GM18499 (cell line): ENCODE measurements at regions not wholly inside any gene's neighbourhood (a gene's known extent, or its start where the extent isn't known, plus 50 kb on each side); places are given as distances from the start of the nearest gene placed in this dataset.

Experiments
- ATAC-seq: cut with Tn5 transposase; IDR thresholded peaks from one replicate; pipeline ENCODE4 v1.9.1; 2021; ENCODE audit warnings: moderate number of reproducible peaks; ENCODE audit not compliant: insufficient read depth, unreplicated experiment

DNA sequence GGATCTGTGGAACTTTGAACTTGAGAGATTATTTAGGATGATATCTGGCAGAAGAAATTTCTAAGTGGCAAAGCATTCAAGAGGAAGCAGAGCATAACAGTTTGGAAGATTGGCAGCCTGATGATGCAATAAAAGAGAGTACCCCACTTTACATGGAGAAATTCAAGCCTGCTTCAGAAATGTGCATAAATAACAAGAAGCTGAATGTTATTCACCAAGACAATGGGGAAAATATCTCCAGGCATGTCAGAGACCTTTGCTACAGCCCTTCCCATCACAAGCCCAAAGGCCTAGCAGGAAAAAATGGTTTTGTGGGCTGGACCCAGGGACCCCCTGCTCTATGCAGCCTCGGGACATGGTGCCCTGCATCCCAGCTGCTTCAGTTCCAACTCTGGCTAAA lies 420.8 kb downstream of the DTHD1 start:
- no peak for ATAC-seq

DNA sequence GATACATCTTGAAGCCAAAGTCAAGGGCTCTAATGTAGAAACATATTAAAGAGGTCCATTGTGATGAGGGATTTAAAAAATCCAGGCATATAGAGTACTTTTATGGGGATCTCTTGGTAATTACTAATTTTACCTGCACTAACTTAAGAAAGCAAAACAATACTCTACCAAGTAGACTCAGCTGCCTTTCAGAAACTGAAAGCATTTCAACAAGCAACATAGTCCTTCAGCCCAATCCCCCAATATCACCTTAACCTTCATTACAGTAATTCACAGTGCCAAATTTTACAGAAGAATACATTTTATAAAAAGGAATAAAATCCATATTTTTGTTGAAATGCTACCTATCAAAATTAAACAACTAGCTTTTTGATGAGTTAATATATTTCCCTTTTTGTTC lies 422.9 kb downstream of the DTHD1 start:
- no peak for ATAC-seq

DNA sequence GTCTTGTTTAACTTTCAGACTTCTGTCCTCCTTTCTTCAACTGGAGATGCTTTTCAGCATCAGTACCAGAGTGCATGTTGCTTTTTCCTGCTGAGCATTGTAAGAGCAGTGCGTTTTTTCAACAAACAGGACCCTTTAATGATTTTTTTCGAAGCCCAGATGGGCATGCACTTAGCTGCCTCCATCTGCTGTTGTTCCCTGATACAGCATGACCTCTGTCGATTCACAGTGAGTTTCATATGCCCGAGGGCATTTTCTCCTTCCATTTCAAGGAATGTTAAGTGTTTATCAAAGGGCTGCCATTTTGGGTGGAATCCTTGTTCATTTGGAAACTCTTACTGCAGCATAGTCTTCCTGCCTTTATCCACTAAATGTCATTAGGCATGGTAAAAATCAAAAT lies 428.6 kb downstream of the DTHD1 start:
- no peak for ATAC-seq

DNA sequence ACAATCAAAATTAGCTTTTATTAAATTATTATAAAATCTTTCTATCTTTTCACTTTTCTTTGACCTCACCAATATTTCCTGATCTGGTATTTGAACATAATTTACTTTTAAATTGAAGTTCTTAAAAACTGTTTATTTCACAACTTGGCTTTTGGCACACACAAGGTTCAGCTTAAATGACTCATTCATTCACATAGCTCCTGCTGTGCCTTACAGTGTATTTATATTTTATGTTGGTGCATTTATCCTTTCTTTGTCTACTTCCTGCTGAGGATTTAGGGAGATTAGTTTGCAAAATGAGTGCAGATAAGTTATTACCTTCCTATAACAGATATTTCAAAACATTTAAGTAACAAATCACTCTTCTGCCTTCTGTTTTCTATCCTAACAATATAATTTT lies 430.6 kb downstream of the DTHD1 start:
- no peak for ATAC-seq

DNA sequence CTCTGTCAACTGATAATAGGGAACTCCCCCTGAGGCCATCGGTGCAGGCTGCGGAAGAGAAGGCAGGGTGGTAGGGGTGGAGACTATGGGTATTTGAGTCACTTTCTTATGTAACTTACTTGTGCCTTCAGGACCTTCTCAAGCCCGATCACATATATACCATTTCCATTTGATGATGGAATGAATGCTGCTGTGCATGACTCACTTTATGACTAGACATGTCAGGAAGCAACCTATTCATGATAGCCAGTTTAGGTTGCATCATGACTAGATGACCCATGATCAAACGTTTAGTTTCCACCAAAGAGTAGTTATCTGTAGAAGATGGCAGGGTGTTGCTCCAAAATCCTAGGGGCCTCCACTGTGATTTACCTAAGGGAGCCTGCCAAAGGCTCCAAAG lies 435.5 kb downstream of the DTHD1 start:
- ATAC-seq: no peak

DNA sequence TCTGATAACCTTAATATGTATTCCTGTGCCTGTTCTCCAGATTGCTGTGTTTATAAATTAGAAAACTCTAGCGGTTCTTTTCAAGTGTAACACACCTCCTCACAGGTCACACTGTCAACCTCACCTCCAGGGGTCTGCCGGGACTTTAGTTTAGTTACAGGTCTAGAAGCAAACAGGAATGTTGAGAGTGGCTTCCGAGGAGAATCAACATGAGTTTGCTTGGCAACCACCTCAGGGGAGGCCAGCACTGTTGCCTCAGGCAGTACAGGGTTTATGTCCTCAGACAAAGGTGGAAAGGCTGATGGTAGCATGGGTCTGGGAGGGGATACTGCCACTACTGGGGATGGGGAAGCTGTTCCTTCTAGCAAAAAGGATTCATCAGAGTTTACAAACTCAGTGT lies 438.0 kb downstream of the DTHD1 start:
- no peak for ATAC-seq

DNA sequence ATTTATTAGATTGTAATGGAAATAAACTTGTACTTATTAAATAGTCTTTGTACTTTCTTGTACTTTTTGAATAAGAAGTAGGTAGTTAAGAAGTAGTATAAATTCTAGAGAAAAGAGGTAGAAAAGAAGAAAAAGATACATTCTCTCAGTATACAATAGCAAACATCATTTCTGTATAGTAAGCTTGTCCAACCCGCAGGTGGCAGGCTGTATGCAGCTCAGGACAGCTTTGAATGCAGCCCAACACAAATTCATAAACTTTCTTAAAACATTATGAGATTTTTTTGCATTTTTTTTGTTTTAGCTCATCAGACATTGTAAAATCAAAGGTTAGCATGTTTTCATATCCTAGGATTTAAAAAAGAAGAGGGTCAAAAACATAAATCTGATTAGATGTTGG lies 441.6 kb downstream of the DTHD1 start:
- ATAC-seq: no peak

DNA sequence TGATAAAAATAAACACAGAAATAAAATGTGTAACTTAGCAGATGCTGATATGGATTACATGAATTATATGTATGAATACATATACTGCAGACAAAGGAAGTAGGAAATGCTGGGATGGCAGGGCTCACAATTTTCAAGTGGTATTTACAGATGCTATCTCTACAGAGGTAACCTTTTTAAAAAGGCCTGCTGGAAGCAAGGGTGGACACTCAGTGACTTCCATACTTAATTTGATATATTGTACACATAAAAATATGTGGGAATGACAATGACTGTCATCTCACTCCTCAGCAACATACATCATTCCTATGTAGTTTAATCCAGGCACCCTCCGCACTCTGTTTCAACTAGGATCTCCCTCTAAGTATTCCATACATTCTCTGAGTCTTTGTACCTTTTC lies 452.9 kb downstream of the DTHD1 start:
- no peak for ATAC-seq

DNA sequence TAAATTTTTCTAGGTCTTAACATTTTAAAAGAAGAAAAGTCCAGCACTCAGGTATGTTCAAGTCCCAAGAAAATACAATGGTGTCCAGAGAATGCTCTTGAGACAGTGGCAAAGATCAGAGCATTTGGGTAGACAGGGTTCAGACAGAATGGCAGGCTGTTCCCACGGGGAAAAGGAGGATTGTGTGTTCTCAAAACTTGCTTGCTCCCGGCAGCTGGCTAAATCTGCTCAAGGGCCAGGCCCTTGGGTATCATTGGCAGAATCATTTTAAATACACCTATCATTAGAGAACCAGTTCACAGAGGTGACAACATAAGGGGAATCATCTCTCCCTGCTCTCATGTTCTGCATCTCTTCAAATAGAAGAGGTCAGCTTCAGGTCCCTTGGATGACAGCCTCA lies 456.3 kb downstream of the DTHD1 start:
- no peak for ATAC-seq

DNA sequence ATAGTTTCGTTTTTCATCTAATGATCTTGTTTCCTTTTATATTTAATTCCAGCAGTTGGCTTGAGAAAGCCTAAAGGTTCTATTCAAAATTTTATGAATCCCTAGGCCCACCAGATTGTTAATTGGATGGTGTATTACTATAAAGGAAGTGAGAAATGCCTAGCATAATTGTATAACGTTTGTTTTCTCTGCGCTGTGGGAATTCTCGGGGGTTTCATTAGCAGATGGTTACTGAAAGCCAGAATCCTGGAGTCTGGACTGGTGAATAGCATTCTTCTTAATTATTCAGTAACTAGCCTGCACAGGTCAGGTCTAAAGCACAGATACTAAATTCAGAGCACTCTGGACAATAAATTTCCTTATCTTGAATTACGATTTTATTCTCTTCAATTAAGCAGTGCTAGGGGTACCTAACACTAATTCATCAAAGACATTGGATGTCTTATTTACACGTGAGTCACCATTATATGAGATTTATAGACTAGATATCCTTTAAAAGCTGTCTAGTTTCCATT lies 459.4 kb downstream of the DTHD1 start:
- ATAC-seq: no peak

DNA sequence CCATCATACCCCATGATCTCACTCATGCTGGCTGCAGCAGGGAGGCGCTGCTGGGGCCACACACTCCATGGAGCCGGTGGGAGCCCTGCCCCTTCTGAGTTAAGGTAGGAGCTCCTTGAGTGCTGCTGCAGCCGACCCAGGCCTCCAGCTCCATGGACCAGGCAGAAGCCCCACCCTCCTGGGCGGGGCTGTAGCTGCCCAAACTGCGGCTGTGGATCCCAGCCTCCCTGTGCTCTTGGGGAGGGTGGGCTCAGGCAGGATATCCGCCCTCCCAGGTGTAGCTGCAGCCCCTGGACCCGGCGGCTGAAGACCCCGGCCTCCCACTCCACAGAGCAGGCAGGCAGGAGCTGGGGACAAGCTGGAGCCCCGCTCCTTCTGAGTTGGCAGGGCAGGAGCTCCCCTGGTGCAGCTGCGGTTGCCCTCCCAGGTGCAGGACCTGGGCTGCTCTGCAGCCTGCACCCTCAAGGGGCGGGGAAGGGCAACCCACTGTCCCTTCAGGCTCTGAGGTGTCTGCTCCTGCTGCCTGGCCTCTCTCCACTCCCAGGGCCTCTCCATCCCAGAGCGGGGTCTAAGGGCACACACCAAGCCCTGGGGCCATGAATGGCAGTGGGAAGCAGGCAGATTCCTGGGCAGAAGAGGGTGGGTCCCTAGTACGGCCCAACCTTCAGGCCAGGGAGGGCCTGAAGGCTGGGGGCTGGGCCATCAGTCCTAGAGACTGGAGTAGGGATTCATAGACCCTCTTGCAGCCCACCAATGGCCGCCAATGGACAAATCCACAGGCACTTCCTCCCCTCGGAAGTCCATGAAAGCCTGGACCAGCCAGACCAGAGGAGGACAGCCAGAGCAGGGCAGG lies 466.1 kb downstream of the DTHD1 start:
- ATAC-seq: no peak

DNA sequence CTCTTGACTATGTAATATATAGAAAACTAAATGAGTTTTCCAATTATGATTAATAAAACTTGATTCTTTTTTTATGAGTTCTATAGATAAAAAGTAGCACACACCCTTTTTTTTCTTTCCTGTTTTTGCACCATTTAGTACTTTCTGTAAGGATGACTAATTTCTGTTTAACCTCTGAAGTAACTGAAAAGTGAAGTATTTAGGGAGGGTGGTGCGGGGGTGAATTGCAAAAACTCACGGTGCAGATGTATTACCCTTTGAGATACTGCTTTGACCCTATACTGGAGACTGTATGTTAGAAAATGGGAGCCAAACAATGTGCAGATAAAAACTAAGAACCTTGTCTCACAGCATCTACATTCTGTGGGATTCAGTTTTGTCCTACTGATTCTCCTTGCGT lies 471.6 kb downstream of the DTHD1 start:
- no peak for ATAC-seq

DNA sequence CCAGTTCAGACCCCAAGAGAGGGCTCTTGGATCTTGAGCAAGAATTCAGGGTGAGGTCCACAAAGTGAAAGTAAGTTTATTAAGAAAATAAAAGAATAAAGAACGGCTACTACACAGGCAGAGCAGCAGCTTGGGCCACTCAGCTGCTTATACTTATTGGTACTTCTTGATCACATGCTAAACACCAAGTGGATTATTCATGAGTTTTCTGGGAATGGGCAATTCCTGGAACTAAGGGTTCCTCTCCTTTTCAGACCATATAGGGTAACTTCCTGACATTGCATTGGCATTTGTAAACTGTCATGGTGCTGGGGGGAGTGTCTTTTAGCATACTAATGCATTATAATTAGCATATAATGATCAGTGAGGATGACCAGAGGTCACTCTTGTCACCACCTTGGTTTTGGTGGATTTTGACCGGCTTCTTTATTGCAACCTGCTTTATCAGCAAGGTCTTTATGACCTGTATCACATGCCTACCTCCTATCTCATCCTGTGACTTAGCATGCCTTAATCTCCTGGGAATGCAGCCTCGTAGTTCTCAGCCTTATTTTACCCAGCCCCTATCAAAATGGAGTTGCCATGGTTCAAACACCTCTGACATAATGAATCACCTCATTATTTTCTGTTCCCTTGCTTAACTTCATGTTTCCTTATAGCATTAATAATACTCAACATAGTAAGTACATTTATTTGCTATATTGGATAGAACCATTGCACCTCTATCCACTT lies 476.3 kb downstream of the DTHD1 start:
- no peak for ATAC-seq

DNA sequence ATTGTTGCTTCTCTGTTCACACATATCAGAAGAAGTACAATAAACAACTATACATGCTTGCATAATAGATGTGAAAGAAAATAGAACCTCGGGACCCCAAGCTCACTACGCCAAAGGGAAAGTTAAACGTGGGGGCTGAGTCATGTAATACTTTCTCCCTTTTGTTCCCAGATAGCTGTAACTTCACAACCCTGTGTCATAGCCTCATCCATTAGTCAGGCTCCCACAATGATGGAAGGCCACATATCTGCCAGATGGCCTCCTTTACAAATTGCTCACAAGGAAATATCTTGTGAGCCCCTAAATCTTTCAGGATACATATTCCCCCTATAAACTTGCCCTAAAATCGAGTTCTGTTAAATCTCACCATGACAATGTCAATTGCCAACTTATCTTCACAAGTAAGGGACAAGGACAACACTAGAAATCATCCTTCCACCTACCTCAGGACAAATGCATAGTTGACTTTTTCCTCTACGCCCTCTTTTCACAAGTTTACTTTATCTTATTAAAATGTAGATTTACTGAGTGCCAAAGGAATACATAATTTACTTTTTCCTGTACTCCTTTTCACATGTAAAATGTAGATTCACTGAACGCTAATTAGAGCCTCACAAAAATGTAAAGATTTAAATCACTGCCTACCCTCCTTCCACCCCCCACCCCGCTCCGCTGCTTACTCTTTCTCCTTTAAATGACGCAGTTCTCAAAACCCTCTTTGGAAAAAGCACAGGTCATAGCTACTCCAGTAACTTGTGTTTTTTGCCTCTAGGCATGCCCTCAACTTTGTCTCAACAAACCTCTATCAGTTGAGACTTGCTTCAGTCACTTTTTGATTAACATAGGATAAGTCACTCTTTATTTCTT lies 477.1 kb downstream of the DTHD1 start:
- ATAC-seq: no peak

DNA sequence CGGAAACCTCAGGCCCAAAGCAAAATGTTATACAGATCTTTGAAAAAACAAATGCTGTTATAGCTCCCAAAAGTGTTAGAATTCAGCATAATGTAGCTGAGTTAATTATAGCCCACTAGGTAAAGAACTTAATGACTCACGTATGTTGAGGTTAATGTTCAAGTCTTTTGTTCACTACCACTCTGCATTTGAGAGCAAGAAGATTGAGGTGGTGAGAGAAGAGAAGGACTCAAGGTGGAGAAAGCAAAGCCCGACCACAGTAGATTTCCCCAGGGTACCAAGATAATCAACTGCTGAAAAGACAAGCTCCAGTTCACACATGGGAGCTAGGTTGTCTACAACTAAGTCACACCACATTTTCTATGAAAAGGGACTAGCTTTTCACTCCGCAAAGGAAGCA lies 480.2 kb downstream of the DTHD1 start:
- no peak for ATAC-seq

DNA sequence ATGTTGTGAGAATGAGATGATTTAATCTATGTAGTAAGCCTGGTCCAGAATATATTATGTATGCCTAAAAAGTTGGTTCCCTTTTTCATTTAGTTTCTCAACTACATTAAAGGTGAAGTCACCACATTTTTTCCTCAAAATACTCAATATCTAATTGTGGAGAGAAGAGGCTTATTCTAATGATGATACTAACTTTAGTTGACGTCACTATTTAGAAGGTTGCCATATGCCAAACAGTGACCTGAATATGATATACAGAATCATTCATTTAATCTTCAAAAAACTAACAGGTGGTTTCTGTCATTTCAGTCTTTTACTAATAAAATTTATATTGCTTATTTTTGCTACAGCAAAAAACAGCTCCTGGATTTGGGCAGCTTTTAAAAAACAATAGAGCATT lies 480.7 kb upstream of the NWD2 start:
- no peak for ATAC-seq

DNA sequence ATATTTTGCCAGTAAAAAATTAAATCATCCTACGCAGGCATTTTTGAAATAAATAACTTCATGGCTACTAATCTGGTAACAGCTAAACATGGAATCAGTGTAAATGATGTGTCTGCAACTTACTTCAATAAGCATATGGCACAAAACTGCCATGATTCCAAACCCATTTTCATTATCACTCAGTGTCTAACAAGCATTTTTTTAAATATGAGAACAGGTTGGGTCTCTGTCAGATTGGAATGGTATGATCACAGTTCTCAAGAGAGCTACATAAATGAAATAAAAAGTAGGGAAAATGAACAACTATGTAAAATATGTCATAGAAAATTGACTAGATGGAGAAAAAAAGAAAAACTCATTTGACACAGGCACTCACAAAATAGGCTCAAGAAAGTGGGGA lies 476.9 kb upstream of the NWD2 start:
- ATAC-seq: no peak

DNA sequence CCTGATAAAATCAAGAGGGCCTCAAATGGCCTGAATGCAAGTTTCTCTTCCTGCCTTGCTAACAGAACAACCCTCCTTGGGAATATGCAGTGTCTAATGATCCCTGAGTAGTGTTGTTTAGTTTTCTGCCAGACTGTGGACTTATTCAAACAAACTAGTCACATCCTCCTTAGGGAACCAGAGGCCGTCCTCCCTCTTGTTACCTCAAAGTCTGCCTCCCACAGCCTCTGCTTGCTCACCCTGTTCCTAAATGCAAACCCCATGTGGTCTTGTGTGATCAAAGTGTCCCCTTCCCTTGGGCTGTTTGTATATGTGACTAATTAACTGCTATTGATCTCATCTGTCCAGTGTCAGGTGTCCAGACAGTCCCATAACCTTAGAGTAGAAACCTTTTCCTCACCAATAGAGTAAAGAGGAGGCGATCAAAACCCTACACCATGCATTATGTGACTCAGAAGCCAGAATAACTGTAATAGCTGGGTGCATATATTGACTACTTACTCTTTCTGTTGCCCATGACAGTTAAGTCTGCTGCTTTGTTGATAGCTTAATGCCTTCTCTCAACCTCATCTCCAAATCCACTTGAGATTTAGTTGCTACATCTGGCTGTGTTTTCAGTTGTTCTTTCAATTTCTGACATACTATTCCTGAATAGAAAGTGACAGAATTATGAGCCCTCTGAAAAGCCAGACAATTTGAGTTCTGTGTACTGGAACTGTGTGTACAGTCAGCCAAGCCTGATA lies 473.0 kb upstream of the NWD2 start:
- ATAC-seq: no peak

DNA sequence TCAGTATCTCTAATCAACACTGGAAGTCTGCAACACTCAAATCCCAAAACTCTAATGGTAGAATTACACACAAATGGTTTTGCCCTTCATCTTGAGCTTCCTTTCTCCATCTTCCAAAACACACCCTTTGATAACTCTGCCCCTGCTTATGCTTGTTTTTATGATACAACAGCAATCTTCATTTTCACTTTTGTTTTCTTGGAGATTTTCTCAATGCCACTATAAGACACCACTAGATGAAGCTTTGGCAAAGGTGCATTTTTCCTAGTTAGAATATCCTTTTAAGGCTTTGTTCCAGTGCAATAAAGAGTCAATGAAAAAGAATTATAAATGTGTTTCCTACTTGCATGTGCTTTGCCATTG lies 472.4 kb upstream of the NWD2 start:
- ATAC-seq: no peak

DNA sequence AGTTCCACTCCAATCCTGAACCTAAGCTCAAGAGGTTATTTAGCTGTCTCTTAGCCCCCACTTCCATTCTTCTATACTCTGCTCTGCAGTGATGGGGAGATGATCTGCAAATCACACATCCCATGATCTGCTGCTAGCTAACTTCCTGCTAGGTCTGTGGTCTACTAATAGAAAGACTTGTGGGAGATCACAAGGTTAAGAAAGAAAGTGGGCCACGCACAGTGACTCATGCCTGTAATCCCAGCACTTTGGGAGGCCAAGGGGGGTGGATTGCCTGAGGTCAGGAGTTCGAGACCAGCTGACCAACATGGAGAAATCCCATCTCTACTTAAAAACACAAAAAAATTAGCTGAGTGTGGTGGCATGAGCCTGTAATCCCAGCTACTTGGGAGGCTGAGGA lies 471.1 kb upstream of the NWD2 start:
- ATAC-seq: no peak
